ENCODE measurements at regions not wholly inside any gene's neighbourhood (a gene's known extent, or its start where the extent isn't known, plus 50 kb on each side); places are given as distances from the start of the nearest gene placed in this dataset.

- TF ChIP-seq, protein P1, sequence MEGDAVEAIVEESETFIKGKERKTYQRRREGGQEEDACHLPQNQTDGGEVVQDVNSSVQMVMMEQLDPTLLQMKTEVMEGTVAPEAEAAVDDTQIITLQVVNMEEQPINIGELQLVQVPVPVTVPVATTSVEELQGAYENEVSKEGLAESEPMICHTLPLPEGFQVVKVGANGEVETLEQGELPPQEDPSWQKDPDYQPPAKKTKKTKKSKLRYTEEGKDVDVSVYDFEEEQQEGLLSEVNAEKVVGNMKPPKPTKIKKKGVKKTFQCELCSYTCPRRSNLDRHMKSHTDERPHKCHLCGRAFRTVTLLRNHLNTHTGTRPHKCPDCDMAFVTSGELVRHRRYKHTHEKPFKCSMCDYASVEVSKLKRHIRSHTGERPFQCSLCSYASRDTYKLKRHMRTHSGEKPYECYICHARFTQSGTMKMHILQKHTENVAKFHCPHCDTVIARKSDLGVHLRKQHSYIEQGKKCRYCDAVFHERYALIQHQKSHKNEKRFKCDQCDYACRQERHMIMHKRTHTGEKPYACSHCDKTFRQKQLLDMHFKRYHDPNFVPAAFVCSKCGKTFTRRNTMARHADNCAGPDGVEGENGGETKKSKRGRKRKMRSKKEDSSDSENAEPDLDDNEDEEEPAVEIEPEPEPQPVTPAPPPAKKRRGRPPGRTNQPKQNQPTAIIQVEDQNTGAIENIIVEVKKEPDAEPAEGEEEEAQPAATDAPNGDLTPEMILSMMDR (IDR thresholded peaks at IDR 0.05; ENCODE audit: poor library complexity, severe bottlenecking) = no peak
- H3K27ac ChIP-seq (ENCODE audit: poor library complexity, severe bottlenecking) = peak overlapping the region; percentile 91
- no peak overlapping the region for H3K4me3 ChIP-seq (ENCODE audit: severe bottlenecking)
- H3K9me3 ChIP-seq (ENCODE audit: severe bottlenecking) = no peaks in the 10 kb centered on the region
- no peak for DNase-seq (ENCODE audit: low spot score)
- ATAC-seq (ENCODE audit: low read depth) = peak; percentile 81
- H3K36me3 ChIP-seq (ENCODE audit: low read depth) = no peaks in the 10 kb centered on the region
- H3K4me1 ChIP-seq (ENCODE audit: insufficient read depth, poor library complexity, severe bottlenecking) = peaks cover 36% of the 10 kb centered on the region
- no peaks in the 10 kb centered on the region for H3K27me3 ChIP-seq (ENCODE audit: insufficient read depth, poor library complexity, severe bottlenecking)
Observed at GRCh38 chrX:45449982-45450381, 249.3 kb upstream of the DIPK2B start.

DNA sequence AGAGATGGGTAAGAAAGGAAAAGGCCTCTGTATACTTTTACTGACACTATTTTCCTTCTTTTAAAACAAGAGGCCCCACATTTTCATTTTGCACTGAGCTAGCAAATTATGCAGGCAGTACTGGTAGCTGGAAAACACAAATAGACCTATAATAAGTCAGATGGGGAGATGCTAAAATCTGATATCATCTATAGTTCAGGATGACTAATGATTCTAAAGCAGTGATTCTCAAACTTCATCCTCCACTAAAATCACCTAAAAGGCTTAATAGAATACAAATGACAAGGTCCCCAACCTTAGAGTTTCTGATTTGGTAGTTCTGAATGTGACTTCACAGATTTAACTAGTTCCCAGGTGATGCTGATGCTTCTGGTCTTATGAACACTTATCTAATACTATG lies 247.3 kb upstream of the DIPK2B start:
- no peak overlapping the region for H3K4me3 ChIP-seq (ENCODE audit: severe bottlenecking)
- H3K9me3 ChIP-seq (ENCODE audit: severe bottlenecking) = no peaks in the 10 kb centered on the region
- peak overlapping the region; percentile 91 for H3K27ac ChIP-seq (ENCODE audit: poor library complexity, severe bottlenecking)
- DNase-seq (ENCODE audit: low spot score) (no peak), ATAC-seq (ENCODE audit: low read depth) (no peak)
- H3K36me3 ChIP-seq (ENCODE audit: low read depth) = no peaks in the 10 kb centered on the region
- TF ChIP-seq, protein P1 (IDR thresholded peaks at IDR 0.05; ENCODE audit: poor library complexity, severe bottlenecking) = no peak
- peaks cover 36% of the 10 kb centered on the region for H3K4me1 ChIP-seq (ENCODE audit: insufficient read depth, poor library complexity, severe bottlenecking)
- H3K27me3 ChIP-seq (ENCODE audit: insufficient read depth, poor library complexity, severe bottlenecking) = no peaks in the 10 kb centered on the region

GRCh38 chrX:45447331-45447730 lies 246.7 kb upstream of the DIPK2B start:
- no peaks in the 10 kb centered on the region for H3K27me3 ChIP-seq (ENCODE audit: insufficient read depth, poor library complexity, severe bottlenecking)
- no peaks in the 10 kb centered on the region for H3K36me3 ChIP-seq (ENCODE audit: low read depth)
- peaks cover 36% of the 10 kb centered on the region for H3K4me1 ChIP-seq (ENCODE audit: insufficient read depth, poor library complexity, severe bottlenecking)
- DNase-seq (ENCODE audit: low spot score) (no peak), ATAC-seq (ENCODE audit: low read depth) (no peak)
- no peaks in the 10 kb centered on the region for H3K9me3 ChIP-seq (ENCODE audit: severe bottlenecking)
- TF ChIP-seq, protein P1 (IDR thresholded peaks at IDR 0.05; ENCODE audit: poor library complexity, severe bottlenecking) = no peak
- H3K27ac ChIP-seq (ENCODE audit: poor library complexity, severe bottlenecking) = peak overlapping the region; percentile 91
- no peak overlapping the region for H3K4me3 ChIP-seq (ENCODE audit: severe bottlenecking)

DNA sequence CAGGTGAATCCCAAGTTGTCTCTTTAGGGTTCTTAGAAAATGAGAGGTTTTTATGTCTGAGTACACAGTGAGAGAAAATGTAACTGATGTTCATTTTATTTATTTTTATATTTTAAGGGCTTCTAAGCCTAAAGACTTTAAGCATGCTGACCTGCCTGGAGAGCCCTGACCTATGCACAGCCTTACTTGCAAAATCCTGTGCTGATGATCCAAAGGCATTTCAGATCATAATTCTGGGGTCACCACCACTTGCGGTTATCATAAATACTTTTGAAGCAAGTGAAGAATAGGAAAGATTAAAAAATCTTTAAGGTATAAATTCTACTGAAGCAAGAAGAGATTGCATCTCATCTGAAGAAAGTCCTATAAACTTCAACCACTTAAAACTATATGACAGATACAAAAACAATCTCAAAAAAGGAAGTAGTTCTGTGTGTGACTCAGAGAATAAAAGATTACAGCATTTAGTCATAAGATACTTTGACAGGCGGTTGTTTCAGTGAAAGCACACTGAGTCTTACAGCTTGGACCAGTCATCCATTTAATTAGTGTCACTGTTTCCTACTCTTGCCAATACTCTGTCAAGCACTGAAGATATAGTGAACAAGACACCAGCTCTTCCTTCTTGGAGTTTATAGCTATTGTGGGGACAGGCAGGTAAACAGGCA lies 245.2 kb upstream of the DIPK2B start:
- no peak overlapping the region for H3K4me3 ChIP-seq (ENCODE audit: severe bottlenecking)
- no peaks in the 10 kb centered on the region for H3K27me3 ChIP-seq (ENCODE audit: insufficient read depth, poor library complexity, severe bottlenecking)
- no peaks in the 10 kb centered on the region for H3K36me3 ChIP-seq (ENCODE audit: low read depth)
- TF ChIP-seq, protein P1 (IDR thresholded peaks at IDR 0.05; ENCODE audit: poor library complexity, severe bottlenecking) = no peak
- H3K9me3 ChIP-seq (ENCODE audit: severe bottlenecking) = no peaks in the 10 kb centered on the region
- DNase-seq (ENCODE audit: low spot score) (no peak), ATAC-seq (ENCODE audit: low read depth) (peak; percentile 83)
- peaks cover 33% of the 10 kb centered on the region for H3K4me1 ChIP-seq (ENCODE audit: insufficient read depth, poor library complexity, severe bottlenecking)
- H3K27ac ChIP-seq (ENCODE audit: poor library complexity, severe bottlenecking) = peak overlapping the region; percentile 91

- H3K9me3 ChIP-seq (ENCODE audit: severe bottlenecking) = no peaks in the 10 kb centered on the region
- TF ChIP-seq, protein P1 (IDR thresholded peaks at IDR 0.05; ENCODE audit: poor library complexity, severe bottlenecking) = no peak
- no peak for ATAC-seq (ENCODE audit: low read depth)
- H3K4me3 ChIP-seq (ENCODE audit: severe bottlenecking) = no peak overlapping the region
- H3K4me1 ChIP-seq (ENCODE audit: insufficient read depth, poor library complexity, severe bottlenecking) = peaks cover 14% of the 10 kb centered on the region
- H3K27me3 ChIP-seq (ENCODE audit: insufficient read depth, poor library complexity, severe bottlenecking) = no peaks in the 10 kb centered on the region
- DNase-seq (ENCODE audit: low spot score) = no peak
- H3K36me3 ChIP-seq (ENCODE audit: low read depth) = no peaks in the 10 kb centered on the region
- no peak overlapping the region for H3K27ac ChIP-seq (ENCODE audit: poor library complexity, severe bottlenecking)
Observed at GRCh38 chrX:45437186-45437585, 236.5 kb upstream of the DIPK2B start.

All from RWPE2 (cell line).